IPS DF 6.9 (cell line): ENCODE measurements at regions not wholly inside any gene's neighbourhood (a gene's known extent, or its start where the extent isn't known, plus 50 kb on each side); places are given as distances from the start of the nearest gene placed in this dataset.
"Not testable (repeated sequence)": the region's sequence is repeated elsewhere in the genome, so short reads cannot be mapped to it uniquely, and the experiment has no call there.

Experiments
- DNase-seq: peaks from one replicate; pipeline ENCODE4 v3.0.0-alpha.2; 2013; ENCODE audit warnings: low read depth, low spot score
- H3K27ac ChIP-seq: one replicate; pipeline ENCODE4 v1.5.1; 2013; ENCODE audit warnings: low read length, control low read depth
- H3K27me3 ChIP-seq: 2 replicates; pipeline ENCODE4 v1.6.1; 2013; ENCODE audit warnings: mild to moderate bottlenecking, low read length; ENCODE audit not compliant: control insufficient read depth, insufficient read depth
- H3K36me3 ChIP-seq: 2 replicates; pipeline ENCODE4 v1.6.1; 2013; ENCODE audit warnings: low read length; ENCODE audit not compliant: control insufficient read depth, insufficient read depth
- H3K4me1 ChIP-seq: 2 replicates; pipeline ENCODE4 v1.6.1; 2013; ENCODE audit warnings: low read length; ENCODE audit not compliant: control insufficient read depth, insufficient read depth
- H3K4me3 ChIP-seq: 2 replicates; pipeline ENCODE4 v1.5.1; 2013; ENCODE audit warnings: mild to moderate bottlenecking, low read length
- H3K9me3 ChIP-seq: 2 replicates; pipeline ENCODE4 v1.6.1; 2013; ENCODE audit warnings: low read length, inconsistent platforms; ENCODE audit not compliant: control insufficient read depth, insufficient read depth
- WGBS: extraction: QIAGEN DNeasy Blood & Tissue Kit; methylation state at CpG from one replicate; pipeline ENCODE4 v1.1.7; 2013; ENCODE audit warnings: mixed read lengths, missing lambda C conversion rate; ENCODE audit not compliant: insufficient read length, insufficient coverage; 5-methylcytosine and 5-hydroxymethylcytosine counted together

- WGBS = no CpG with 5 or more reads among the region's 16 CpGs
- not testable (repeated sequence) for H3K9me3 ChIP-seq, H3K4me3 ChIP-seq, DNase-seq, H3K27ac ChIP-seq, H3K36me3 ChIP-seq, H3K27me3 ChIP-seq, H3K4me1 ChIP-seq
These were observed 64.9 kb upstream of the ZNF195 start for GRCh38 chr11:3443700-3444419.

GRCh38 chr11:3437441-3437840 lies 58.5 kb upstream of the ZNF195 start:
- not testable (repeated sequence) for DNase-seq, H3K4me3 ChIP-seq, H3K36me3 ChIP-seq, H3K27ac ChIP-seq, H3K27me3 ChIP-seq, H3K4me1 ChIP-seq, H3K9me3 ChIP-seq
- WGBS = no CpG with 5 or more reads among the region's 14 CpGs

- Histone ChIP-seq H3K4me3 (no peak overlapping the region), H3K9me3 (no peaks in the 10 kb centered on the region), H3K4me1 (no peaks in the 10 kb centered on the region), H3K27me3 (no peaks in the 10 kb centered on the region), H3K27ac (no peak overlapping the region), H3K36me3 (no peaks in the 10 kb centered on the region)
- DNase-seq = no peak
- no CpG with 5 or more reads among the region's 28 CpGs for WGBS
These were observed 56.0 kb upstream of the ZNF195 start for GRCh38 chr11:3434976-3435375.

GRCh38 chr11:3429191-3429590 lies 50.2 kb upstream of the ZNF195 start:
- H3K27me3 ChIP-seq, H3K27ac ChIP-seq, H3K4me3 ChIP-seq, DNase-seq, H3K9me3 ChIP-seq, H3K4me1 ChIP-seq, H3K36me3 ChIP-seq: not testable (repeated sequence)
- WGBS = no CpG with 5 or more reads among the region's 6 CpGs
